ENCODE measurements at regions not wholly inside any gene's neighbourhood (a gene's known extent, or its start where the extent isn't known, plus 50 kb on each side); places are given as distances from the start of the nearest gene placed in this dataset.

- no peak for DNase-seq
- in situ Hi-C loops (cut with HindIII; ENCODE audit: low pct_ligation_motif_present, low pct_unique_long_range_greater_than_20kb, low sequenced_read_pairs), result no loop called here
Measured at GRCh38 chr17:77735566-77736198, 222.8 kb upstream of the TNRC6C start.

DNA sequence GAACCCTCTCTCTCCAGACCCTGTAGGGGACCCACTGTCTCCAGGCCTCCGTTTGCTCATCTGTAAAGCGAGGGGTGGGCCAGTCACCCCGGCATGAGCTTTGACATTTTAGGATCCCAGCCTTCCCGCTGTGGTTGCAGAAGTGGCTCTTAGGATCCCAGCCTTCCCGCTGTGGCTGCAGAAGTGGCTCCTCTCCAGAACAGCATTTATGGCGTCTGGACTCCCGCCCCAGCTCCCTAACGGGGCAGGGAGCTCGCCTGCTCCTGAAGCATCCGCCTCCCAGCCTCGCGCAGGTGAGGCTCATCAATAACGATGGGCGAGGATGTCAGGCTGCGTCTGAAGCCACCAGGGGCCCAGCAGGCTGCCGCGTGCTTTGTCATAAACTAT lies 222.3 kb upstream of the TNRC6C start:
- no peak for DNase-seq
- in situ Hi-C loops (cut with HindIII; ENCODE audit: low pct_ligation_motif_present, low pct_unique_long_range_greater_than_20kb, low sequenced_read_pairs), result no loop called here

DNA sequence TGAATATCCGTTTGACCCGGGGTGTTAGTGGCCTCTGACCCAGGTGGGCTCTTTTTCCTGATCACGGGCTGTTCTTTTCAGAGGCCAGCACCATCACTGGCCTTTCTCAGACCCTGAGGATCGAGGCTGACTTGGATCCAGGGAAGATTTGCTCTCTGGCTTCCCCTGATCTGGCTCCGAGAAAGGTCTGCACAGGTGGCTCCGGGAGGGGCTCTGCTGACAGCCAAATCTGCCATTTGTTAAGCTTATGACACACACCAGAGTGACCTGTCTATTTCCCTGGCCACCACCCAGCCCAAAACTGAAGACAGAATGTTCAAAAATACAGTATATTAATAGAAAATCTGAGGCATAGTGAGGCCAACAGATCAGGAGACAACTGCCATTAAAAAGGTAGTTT lies 221.8 kb upstream of the TNRC6C start:
- in situ Hi-C loops (cut with HindIII; ENCODE audit: low pct_ligation_motif_present, low pct_unique_long_range_greater_than_20kb, low sequenced_read_pairs), result no loop called here
- DNase-seq, result no peak

GRCh38 chr17:77737442-77738265 lies 220.8 kb upstream of the TNRC6C start:
- DNase-seq, result no peak
- in situ Hi-C loops (cut with HindIII; ENCODE audit: low pct_ligation_motif_present, low pct_unique_long_range_greater_than_20kb, low sequenced_read_pairs), result no loop called here

- DNase-seq, result no peak
- in situ Hi-C loops (cut with HindIII; ENCODE audit: low pct_ligation_motif_present, low pct_unique_long_range_greater_than_20kb, low sequenced_read_pairs), result no loop called here
Measured at GRCh38 chr17:77738751-77739531, 219.6 kb upstream of the TNRC6C start.

DNA sequence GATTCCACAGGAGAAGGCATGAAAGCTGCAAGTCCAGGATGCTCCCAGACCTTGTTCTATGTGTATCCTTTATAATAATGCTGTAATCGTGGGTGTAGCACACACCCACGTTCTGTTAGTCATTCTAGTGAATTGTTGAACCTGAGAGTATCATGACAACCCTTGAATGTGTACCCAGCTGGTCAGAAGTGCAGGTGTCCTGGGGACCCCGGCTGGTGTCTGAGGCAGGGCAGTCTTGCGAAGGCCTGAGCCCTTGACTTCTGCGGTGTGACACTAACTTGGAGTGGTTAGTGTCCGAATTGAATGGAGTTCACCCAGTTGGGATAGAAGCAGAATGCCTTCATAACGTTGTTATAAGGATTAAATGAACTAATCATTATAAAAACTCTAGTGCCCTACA lies 218.0 kb upstream of the TNRC6C start:
- no peak for DNase-seq

DNA sequence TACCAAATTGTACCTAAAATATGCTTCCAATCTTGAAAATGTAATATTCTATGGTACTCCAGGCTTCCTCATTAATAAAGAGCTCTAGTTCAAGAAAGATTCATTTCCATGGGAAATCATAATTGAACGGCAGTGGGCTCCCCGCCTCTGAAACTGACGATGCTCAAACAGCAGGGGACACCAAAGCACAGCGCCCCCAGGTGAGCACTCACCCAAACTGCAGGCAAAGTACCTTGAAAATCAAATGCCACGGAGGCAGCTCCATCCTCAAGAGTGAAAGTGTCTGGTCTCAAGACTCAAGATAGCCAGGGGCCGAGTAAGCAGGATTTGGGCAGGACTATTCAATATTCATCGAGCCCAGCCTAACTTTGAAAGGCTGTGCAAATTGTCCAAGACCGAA lies 217.4 kb upstream of the TNRC6C start:
- in situ Hi-C loops (cut with HindIII; ENCODE audit: low pct_ligation_motif_present, low pct_unique_long_range_greater_than_20kb, low sequenced_read_pairs), result no loop called here
- no peak for DNase-seq

More for the DNA sequence above, 218.0 kb upstream of the TNRC6C start:
- in situ Hi-C loops (cut with HindIII; ENCODE audit: low pct_ligation_motif_present, low pct_unique_long_range_greater_than_20kb, low sequenced_read_pairs), result no loop called here

GRCh38 chr17:77742579-77742978 lies 215.9 kb upstream of the TNRC6C start:
- no peak for DNase-seq
- in situ Hi-C loops (cut with HindIII; ENCODE audit: low pct_ligation_motif_present, low pct_unique_long_range_greater_than_20kb, low sequenced_read_pairs), result no loop called here

DNA sequence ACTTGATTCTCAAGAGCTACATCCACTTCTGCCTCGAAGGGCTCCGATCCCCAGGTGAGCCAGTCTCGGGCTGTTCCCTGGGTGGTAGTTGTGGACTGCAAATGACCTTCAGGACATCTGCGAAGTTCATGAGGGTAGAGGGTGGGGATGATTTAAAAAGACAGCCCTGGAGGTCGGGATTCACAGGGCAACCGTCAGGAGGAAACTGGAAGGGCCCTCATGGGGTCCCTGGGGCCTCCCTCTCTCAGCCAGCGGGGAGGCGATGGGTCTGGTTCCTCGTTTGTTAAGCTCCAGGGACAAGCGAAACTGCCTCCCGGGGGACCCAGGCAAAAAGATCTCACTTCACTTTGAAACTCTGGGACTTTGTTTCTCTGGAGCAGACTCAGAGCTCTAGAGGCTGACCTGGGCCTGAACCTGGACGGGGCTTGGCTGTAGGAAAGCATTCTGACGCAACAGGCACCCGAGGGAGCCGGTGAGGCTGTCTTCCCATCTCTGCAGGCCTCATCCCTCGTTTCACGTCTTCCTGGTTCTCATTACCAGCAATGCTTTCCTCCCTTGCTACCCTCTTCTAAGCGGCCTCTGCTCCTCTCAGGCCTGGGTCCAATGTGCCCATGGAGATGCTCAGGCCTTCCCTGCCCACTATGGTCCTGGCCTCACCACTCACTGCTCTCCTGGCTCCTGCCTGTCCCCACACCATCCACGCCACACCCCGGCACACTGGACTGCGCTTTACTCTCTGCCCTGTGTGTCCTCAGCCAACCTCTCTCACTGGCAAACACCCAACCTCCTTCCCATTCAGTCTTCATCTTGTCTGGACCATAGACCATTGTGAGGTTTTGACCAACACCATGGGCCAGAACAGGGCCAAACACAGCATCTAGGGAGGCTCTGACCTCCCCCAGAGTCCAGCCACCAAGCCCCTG lies 214.2 kb upstream of the TNRC6C start:
- in situ Hi-C loops (cut with HindIII; ENCODE audit: low pct_ligation_motif_present, low pct_unique_long_range_greater_than_20kb, low sequenced_read_pairs), result no loop called here
- DNase-seq, result no peak

GRCh38 chr17:77745702-77746101 lies 212.8 kb upstream of the TNRC6C start:
- in situ Hi-C loops (cut with HindIII; ENCODE audit: low pct_ligation_motif_present, low pct_unique_long_range_greater_than_20kb, low sequenced_read_pairs), result no loop called here

GRCh38 chr17:77746393-77746792 lies 212.1 kb upstream of the TNRC6C start:
- in situ Hi-C loops (cut with HindIII; ENCODE audit: low pct_ligation_motif_present, low pct_unique_long_range_greater_than_20kb, low sequenced_read_pairs), result no loop called here

More at GRCh38 chr17:77745702-77746101, 212.8 kb upstream of the TNRC6C start:
- DNase-seq, result no peak

DNA sequence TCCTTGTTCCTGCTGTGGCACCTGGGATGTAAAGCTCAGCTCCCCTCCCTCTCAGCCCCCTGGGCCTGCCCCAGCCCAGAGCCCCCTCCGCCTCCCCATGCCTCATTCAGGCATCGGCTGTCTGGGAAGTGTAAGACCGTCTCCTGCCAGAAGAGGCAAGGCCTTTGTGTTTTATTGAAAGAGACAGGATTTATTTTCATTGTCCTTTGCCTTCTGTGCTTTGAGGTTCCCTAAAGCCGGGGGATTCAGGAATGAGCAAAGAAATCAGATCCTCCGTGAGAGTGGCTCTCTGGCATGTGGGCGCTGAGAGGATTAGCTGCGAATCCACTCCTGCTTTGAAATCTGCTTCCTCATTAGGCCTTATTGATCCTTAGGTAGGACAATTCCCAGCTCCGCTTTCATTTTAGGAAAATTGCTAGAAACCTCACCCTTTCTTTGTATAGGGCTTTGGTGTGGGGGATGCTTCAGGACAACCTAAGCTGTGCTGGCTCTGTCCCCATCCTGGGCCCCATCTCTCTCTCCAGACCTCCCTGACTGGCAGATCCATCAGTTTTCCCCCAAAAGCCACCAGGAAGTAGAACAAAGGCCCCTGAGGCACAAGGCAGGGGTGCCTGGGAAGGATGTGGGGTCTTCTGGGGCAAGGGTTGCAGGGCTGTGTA lies 211.5 kb upstream of the TNRC6C start:
- in situ Hi-C loops (cut with HindIII; ENCODE audit: low pct_ligation_motif_present, low pct_unique_long_range_greater_than_20kb, low sequenced_read_pairs), result no loop called here
- DNase-seq, result no peak

More at GRCh38 chr17:77746393-77746792, 212.1 kb upstream of the TNRC6C start:
- DNase-seq, result no peak

DNA sequence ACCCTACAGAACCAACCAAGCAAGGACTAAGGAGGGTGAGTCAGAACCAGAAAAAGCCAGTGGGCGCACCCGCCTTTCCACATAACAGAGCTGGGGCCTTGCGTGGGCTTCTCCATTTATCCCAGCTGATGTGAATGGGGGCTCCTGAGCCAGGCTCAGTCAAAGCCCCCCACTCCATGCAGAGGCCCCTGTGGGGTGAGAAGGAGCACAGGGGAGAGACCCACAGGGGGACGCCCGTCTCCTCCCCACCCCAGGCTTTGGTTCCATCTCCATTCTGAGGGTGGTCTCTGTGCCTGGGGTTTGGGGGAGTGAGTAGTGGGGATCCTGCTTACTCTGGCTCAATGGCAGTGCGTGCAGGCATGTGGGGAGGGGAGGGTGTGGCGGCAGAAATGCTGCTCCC lies 210.1 kb upstream of the TNRC6C start:
- in situ Hi-C loops (cut with HindIII; ENCODE audit: low pct_ligation_motif_present, low pct_unique_long_range_greater_than_20kb, low sequenced_read_pairs), result no loop called here
- DNase-seq, result no peak

GRCh38 chr17:77749321-77749751 lies 209.2 kb upstream of the TNRC6C start:
- no peak for DNase-seq
- in situ Hi-C loops (cut with HindIII; ENCODE audit: low pct_ligation_motif_present, low pct_unique_long_range_greater_than_20kb, low sequenced_read_pairs), result no loop called here

- DNase-seq, result no peak
- in situ Hi-C loops (cut with HindIII; ENCODE audit: low pct_ligation_motif_present, low pct_unique_long_range_greater_than_20kb, low sequenced_read_pairs), result no loop called here
Measured at GRCh38 chr17:77749989-77750388, 208.5 kb upstream of the TNRC6C start.

DNA sequence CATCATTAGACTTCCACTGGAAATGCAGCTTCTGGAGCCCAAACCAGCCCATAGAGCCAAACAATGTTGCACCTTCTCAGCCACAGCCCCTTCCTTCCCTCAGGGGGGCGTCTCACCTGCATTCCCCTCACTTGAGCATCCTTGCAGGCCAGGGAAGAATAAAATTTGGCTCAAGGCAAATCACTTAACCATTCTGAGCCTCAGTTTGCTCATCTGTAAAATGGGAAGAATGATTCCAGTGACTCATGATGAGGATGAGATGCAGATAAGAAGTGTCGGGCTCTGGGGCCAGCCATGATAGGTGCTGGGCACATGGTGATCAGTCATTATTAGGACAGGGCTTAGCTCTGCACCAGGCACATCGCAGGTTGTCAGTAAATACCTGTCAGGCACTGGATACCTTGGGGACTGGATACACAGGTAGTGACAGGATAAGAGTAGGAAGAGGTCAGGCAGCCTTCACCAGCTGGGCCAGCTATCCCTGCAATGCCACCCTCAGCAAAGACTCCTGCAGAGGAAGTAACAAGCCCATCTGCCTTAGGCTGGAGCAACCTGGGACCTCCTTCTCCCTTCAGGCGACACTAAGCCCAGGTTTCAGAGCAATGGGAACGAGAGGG lies 208.0 kb upstream of the TNRC6C start:
- in situ Hi-C loops (cut with HindIII; ENCODE audit: low pct_ligation_motif_present, low pct_unique_long_range_greater_than_20kb, low sequenced_read_pairs), result no loop called here
- no peak for DNase-seq

GRCh38 chr17:77753246-77753645 lies 205.3 kb upstream of the TNRC6C start:
- DNase-seq, result no peak
- in situ Hi-C loops (cut with HindIII; ENCODE audit: low pct_ligation_motif_present, low pct_unique_long_range_greater_than_20kb, low sequenced_read_pairs), result no loop called here

All from ACHN (cell line).